DMS79 treated with DMSO at 0.1 percent for 48 hours (cell line): ENCODE measurements at regions not wholly inside any gene's neighbourhood (a gene's known extent, or its start where the extent isn't known, plus 50 kb on each side); places are given as distances from the start of the nearest gene placed in this dataset.

ENCODE experiments used
- DNase-seq: peaks from one replicate; lab custom pipeline; 2025; lab: John Stamatoyannopoulos, UW

DNA sequence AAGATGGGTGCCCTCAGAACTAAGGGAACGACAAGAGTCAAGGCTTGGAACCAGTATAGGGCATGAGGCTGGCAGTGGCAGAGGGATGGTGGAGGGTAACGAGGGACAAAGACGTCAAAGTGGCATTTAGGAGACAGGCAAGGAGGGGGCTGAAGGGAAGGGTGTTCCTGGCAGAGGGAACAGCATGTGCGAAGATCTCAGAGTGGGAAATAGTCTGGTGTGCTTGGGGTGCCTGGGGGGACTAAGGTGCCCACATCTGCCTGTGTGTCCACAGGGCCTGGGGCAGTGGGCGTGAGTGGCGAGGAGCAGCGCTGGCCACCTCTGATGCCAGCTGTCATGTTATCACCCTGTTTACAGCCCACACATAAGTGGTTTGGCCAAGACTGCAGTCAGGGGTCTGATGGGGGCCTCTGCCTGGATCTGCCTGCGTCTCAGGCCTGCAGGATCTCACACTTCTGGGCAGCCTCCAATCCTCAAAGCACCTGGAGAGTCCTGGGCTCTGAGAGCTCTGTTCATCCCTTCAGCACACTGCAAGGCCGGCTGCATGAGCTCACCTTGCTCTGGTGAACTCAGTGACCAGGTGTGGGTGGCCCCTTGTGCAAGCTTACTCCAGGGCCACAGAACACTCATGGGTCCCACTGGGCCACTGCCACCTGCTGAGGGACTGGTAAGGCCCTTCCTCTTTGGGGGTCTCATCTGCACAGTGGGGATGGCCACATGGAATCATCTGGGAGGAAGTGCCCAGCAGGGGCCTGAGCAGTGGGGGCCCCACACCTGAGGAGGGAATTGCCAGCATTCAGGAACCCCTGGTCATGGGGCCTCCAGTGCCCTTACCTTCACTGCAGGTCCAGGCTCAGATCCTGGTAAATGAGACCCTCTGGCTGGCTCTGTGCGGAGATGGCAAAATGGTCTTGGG lies 89.7 kb upstream of the SHISAL1 start:
- no peak for DNase-seq

DNA sequence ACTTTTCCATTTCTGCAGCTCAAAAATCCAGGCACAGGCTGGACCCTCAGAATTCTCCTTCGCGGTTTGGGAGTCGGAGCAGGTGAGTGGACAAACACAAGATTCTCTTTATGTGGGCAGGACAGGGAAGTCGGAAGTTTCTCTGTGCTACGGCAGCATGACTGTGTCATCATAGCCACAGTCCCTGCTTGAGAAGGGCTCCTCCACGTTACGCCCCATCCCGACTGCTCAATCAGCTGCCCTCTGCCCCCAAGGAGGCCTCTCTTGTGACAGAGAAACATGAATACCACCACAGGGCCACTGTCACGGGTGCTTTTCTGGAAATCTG lies 89.0 kb upstream of the SHISAL1 start:
- DNase-seq: no peak

DNA sequence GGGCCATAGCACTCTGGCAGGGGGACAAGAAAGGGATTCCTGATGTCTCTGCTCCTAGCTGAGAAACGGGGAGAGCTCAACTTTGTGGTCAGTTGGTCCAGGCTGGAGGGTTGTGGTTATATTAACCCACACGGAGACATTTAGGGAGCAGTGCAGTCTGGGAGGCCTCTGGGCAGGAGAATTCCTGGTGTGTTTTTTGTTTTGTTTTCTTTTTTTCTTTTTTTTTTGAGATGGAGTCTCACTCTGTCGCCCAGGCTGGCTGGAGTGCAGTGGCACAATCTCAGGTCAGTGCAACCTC lies 88.0 kb upstream of the SHISAL1 start:
- DNase-seq: no peak

DNA sequence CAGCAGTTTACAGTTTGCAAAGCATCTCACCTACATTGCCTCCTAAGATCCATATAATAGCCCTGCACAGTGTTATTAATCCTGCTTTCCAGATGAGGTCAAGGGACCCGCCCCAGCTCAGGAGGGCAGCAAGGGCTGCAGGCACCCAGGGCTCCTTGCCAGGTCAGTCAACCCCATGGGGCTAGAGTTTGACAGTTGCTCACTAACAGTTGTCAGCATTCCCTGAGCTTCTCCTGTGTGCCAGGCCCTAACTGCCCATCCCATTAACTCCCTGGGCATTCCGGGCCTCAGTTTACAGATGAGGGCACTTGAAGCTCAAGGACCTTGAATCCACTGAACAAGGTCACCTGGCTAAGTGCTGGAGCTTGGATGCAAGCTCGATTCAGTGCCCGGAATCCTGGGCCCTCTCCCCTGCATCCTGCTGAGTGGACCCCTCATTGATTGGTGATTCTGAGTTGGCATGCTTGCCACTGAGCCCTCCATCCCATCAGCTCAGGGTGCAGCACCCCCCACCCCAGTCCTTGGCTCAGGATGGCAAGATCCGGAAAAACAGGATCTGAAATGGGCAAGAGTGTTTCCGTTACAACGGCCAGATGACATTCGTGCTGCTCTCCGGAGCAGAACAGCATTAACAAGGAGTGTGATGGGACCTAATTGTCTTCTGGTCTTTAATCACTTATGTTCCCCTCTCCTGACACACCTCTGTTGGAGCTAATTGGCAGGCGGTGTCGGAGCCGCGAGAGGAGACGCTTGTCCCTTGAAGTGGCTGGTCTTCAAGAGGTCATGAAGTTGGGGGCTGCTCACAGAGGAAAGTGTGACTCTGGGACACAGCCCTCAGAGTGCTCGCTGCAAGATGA lies 87.4 kb upstream of the SHISAL1 start:
- peak; percentile 36 for DNase-seq

DNA sequence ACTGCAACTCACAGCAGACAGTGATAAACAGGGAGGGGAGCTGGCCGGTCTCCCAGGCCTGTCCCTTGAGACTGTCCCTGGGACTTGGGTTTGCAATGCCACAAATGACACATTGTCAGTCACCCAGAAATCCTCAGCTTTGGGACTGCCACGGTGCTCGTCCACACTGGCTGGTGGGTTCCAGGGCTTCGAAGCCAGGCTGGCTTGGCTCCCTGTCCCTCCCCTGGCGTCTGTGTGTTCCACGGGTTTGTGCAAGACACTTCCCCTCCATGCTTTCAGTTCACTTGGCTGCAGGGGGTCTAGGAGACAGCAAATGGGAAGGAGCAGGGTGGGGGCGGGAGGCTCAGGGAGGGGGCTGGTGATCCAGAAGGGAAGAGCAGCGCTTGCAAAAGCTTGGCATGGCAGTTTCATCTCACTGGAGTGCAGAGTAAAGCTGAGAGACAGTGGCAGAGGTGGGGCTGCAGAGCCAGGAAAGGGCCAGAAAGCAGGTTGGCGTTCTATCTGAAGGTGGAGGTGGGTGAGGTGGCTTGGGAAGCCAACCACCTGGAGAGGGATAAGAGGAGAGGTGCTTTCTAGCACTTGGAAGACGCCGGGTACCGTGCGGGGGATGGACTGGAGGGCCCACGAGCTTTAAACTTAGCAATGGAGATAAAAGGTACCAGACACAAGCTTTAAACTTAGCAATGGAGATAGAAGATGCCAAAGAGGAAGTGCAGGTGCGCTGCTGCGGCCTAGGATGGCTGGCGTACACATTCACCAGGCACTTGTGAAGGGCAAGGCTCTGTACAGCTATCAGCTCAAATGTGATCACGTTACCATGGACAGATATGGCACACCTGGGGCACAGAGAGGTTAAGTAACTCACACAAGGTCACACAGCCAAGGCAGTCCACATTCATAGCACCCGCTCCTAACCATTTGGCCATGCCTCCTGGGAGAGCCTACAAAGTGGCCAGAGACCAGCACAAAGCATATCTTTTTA lies 86.4 kb upstream of the SHISAL1 start:
- DNase-seq: no peak

DNA sequence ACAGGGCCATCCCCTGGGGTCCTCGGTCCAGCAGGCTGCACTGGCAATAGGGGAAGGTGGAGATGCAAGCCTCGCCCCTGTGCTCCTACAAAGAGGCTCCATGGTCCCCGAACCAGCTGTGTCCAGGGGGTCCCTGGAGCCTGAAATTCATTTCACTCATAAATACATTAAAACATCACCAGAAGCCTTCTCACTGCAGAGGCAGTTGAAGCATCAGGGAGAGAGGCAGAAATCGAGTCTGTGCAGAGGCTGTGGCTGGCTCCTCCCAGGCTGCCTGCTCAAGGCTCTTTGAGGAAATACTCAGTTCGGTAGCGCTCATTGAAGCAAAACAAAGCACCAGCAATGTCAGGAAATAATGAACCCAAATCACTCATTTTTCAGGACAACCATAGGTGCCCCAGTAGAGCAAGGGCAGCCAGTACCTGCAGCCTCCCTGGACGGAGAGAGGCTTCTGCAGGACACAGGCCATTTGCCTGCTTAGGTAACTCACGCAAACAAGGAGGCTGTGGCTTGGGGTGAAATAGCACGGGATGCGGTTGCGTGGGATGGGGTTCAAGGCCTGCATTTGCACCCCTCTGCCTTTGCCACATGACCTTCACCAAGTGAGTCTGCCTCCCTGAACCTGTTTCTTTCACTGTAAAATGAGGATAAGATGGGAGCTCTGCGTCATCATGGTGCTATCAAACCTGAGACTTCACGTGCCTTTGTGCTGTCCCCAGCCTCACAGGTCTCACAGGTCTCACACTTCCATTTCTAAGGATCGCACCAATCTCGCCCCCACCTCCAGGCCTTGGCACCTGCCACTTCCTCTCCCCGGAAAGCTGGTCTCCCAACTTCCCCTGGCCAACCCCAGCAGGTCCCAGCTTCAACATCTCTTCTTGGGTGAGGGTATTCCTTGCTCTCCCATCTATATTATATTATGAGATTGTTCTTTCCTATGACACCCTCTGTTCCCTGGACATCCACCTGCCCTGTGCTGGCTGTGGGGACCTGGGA lies 84.3 kb upstream of the SHISAL1 start:
- DNase-seq: no peak

DNA sequence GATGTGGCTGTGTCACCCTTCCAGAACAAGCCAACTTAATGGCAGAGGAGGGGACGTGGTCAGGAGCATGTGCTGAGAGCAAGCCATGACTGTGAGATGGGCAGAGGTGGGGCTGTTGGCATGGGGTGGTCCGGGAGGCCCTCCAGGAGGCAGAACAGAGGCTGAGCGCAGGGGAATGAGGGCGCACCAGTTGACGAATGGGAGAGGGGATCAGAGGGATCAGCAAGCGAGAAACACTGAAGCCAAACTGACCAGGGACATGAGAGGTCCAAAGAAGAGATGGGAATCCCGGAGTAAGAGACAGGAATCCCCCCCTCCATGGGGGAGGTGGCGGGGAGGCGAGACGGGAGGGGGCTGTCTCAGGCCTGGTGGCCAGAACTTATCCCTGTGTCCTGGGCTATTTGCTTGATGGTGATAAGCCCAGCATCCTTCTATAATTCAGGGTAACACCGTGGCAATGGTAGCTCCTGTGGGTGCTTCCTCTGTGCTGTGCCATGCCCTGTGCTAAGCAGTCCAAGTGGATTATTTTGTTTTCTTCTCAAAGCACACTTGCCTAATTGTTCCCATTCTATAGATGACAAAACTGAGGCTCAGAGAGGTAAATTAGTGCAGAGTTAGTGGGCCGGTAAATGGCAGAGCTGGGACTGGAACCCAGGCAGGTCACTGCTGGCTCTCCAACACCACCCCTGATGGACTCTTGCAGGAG lies 83.4 kb upstream of the SHISAL1 start:
- DNase-seq: no peak

DNA sequence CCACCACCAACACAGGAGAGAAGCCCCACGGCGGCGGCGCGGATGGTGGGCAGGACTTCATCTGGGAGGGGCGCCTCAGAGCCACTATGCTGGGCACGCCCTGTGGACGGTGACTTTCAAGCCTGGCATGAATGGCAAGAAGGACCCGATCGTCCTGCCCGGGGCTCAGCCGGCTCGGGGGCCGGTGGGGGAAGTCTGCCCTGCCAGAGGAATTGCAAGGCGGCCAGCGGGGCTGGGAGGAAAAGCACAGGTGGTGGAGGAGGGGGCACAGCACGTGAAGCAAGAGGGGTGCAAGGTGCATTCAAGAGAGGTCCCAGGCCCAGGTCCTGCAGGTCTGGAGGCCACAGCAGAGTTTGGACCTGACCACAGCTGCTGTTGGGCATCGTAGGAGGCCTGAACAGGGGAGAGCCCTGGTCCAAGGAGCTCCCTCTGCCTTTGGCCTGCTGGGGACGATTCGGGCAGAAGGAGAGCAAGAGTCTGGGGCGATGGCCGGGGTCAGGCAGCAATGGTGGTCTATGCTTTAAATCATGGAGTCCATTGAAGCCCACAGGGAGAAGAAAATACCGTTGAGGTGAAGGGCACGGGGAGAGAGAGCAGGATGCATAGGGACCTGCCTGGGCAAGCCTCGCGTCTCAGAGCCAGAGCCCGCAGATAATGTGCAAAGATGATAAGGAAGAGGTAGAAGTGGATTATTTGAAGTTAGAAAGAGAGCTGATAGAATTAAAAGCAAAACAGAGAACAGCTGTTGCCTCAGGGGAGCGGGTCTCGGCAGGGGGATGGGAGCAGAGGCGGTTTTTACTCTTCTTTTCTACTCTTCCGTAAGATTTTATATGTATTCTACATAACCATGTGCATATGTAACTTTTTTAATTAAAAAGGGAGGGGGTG lies 82.6 kb upstream of the SHISAL1 start:
- peak; percentile 7 for DNase-seq

DNA sequence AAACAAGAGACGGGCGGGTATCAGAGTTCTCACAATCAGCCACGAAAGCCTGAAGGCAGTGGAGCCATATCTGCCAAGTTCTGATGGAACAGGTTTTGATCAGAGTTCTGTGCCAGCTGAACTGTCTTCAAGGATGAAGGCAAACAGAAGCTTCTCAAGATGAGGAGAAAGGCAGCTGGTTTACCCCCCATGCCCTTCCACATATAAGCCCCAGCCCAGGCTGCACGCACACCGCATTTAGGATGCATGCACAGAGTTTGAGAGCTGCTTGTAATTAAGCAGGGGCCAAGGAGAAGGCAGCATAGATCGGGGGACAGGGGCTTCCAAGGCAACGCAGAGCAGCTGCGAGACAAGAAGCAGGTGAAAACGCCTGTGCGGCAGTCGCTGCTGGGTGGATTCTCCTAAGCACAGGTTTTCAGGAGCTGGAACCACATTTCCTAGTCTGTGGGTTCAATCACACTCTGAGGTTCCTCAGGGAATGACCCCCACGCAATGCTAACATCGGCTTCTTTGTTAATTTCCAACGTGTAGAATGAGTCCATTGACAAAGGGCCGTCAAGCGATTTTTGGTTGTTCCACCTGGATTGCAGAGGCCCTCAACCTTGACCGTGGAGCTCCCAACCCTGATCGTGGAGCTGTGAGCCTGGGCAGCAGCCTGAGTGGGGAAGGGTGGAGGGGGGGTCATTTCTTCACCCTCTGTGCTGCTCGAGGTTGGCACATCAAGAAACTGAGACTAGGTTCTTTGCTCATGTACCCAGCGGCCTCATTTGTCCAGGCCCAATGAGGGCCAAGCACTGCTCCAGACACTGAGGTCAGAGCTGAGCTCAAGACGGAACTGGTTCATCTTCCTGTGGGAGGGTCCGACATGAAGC lies 81.7 kb upstream of the SHISAL1 start:
- peak; percentile 45 for DNase-seq

DNA sequence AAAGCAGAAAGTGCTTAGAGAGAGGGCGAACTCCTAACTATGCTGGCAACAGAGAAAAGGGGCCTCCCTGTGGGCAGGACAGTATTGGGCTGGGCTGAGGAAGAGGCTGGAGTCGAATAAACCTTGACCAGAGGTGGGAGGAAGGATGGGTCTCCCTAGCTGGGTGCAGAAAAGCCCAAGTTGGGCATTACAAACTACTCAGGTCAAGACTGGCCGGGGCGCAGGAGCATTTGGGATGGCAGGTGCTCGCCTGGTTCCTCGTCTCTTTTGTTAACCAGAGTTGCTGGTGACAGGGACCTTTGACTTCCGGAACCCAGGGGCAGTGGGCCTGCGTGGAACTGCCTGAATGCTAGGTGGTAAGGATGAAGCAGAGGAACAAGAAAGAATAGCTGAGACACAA lies 80.3 kb upstream of the SHISAL1 start:
- DNase-seq: no peak

DNA sequence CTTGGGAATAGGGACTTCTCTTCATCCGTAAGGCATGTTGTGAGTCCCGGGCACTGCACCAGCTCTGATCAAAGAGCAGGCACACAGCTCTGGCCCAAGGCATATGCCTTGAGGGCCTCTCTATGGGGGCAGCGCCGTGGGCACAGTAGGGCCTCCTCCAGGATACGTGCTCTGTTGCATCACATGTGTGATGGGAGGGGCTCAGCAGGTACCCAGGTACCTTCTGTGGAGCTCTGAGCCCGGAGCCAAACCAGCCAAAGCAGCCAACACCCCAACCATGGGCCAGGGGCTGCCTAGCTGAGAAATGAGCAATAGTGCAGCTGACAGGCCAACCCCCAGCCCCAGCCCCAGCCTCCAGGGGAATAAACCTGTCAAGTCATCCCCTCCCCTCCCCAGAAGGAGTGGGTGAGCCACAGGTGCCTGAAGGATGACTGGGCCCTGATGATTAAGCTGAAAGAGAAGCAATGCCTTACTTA lies 79.7 kb upstream of the SHISAL1 start:
- DNase-seq: no peak

DNA sequence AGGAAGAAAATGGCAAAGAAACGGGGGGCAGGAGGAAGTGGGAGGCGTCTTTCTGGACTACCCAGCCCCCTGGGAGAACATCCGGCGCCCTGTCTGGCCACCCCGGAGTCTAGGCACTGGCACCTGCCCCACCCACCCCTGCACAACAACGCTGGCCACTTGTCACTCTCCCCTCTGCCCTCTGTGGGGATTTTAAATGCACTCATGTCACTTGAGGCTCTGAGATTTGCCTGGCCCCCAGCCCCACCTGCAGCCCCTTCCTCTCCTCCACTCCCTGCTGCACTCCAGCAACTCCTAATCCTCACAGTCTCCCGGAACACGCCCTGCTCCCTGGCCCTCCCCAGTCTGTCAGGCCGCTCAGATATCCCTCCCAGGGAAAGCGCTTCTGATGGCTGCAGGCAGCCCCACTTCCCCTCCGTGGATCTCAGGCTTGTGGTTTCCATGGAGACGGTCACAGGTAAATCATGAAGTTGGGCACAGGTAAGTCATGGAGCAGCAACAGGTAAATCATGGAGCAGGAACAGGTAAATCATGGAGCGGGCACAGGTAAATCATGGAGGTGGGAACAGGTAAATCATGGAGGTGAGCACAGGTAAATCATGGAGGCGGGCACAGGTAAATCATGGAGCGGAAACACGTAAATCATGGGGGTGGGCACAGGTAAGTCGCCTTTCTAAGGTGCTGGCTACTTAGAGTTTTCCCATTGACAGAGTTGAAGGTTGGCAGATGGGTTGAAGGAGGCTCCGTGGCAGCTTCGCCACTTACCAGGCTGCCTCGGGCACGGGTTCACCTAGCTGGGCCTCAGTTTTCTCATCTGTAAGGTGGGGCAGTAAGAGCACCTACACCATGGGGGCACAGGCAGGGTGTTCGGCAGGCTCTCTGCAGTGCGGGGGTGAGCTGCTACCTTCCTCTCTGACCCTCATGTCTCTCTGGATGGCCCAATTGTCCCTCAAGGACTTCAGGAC lies 79.0 kb upstream of the SHISAL1 start:
- DNase-seq: peak; percentile 36

DNA sequence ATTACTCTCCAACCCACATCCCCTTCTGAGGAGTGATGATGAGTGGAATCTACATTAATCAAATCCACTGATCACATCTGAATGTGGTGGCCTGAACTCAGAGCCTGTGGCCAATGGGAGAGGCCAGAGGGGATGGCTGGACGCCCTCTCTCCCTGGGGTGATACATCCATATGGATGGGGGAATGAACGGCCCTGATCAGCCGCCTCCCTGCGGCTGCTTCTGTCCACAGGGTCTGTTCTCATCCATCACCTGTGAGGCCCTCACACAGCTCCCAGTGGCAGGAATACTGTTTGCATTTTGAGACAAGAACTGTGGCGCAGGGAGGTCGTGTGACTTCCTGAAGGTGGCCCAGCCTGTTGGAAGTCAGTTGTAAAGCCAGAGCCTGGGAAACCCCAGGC lies 78.3 kb upstream of the SHISAL1 start:
- no peak for DNase-seq

DNA sequence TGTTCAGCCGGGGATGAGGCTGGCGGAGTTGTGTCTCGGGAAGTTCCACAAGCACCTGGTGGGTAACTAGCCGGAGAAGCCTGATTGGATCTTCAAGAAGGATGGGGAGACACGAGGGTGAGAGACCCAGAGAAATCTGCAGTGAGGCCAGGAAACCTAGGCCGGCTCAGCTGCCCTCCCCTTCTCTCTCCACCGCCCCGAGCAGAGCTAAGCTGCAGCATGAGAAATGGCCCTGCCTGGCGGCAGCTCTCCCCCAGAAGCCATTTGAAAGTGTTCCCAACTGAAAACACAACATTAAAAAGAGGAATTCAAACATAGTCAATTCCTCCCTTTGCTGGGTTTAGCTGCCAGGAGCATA lies 77.8 kb upstream of the SHISAL1 start:
- DNase-seq: no peak

DNA sequence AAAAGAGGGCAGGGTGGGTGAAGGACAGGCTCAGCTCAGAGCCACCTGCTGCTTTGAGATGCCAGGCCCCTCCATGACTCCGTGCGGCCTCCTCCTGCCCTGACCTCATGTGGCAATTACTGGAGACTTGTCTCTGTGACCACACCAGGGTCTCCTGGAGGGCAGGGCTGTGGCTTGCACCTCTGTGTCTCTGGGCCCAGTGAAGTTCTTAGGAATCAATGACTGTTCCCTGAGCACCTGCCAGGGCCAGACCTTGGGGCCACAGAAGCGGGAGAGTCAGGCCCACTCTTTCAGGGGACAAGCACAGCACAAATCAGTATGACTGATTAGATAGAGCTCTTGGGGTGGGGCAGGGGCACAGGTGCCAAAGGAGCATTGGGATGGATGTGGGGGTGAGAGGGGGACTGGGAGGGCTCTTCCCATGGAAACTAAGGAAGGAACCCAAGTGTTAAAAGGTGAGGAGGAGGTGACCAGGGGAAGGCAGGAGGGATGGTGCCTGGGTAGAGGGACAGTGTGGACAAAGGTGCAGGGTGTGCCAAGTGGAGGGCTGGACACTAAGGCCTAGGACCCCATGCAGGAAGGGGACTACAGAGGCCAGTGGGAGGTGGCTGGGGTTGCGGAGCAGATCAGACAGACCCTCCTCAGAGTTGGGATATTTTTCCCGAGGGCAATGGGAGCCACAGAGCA lies 77.3 kb upstream of the SHISAL1 start:
- DNase-seq: no peak

DNA sequence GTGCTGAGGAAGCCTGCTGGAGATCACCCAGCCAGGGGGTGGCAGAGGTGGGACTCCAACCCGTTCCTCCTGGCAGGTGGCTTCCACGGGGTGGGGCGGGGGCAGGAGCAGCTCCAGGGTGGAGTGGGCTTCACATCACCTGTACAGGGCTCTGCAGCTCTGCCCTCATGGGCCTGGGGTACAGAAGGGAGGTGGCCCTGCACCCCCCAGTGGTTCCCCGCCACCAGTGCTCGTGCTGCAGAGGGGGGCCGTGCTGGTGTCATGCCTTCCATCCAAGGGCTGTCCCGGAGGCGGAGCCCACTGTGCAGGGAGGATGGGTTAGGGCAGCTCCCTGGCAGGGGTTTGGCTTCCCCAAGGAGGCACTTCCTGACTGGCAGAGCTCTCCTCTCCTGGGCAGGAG lies 76.4 kb upstream of the SHISAL1 start:
- DNase-seq: no peak

DNA sequence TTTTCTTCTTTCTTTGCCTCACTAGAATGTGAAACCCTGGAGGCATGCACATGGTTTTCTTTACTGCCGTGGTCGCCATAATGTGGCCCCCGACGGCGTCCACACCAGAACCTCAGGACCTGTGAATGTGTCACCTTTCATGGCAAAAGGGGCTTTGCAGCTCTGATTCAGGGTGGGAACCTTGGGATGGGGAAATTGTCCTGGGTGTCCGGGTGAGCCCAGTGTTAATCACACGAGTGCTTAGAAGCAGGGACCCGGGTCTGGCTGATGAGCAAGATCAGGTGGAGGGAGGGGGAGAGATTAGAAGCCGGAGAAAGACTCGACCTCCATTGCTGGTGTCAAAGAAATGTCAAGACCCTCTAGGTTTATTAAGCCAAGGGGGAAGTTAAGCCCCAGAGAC lies 74.7 kb upstream of the SHISAL1 start:
- no peak for DNase-seq
